A673 (cell line): ENCODE measurements at regions not wholly inside any gene's neighbourhood (a gene's known extent, or its start where the extent isn't known, plus 50 kb on each side); places are given as distances from the start of the nearest gene placed in this dataset.

ENCODE experiments used
- CTCF ChIP-seq: fragments of 300-800, 200-600 bp; sonication (generic); conservative IDR thresholded peaks from 2 replicates; pipeline ENCODE4 v1.5.1; 2017; ENCODE audit warnings: low read depth, mild to moderate bottlenecking, antibody characterized with exemption, low read length, moderate library complexity, mixed read lengths
- EZH2 ChIP-seq: fragments of 200-600 bp; sonication (generic); IDR thresholded peaks from 2 replicates; pipeline ENCODE4 v1.6.1; 2017; ENCODE audit warnings: borderline replicate concordance, low read depth, mild to moderate bottlenecking, mixed read lengths, antibody characterized with exemption, low read length; ENCODE audit not compliant: poor library complexity, severe bottlenecking

DNA sequence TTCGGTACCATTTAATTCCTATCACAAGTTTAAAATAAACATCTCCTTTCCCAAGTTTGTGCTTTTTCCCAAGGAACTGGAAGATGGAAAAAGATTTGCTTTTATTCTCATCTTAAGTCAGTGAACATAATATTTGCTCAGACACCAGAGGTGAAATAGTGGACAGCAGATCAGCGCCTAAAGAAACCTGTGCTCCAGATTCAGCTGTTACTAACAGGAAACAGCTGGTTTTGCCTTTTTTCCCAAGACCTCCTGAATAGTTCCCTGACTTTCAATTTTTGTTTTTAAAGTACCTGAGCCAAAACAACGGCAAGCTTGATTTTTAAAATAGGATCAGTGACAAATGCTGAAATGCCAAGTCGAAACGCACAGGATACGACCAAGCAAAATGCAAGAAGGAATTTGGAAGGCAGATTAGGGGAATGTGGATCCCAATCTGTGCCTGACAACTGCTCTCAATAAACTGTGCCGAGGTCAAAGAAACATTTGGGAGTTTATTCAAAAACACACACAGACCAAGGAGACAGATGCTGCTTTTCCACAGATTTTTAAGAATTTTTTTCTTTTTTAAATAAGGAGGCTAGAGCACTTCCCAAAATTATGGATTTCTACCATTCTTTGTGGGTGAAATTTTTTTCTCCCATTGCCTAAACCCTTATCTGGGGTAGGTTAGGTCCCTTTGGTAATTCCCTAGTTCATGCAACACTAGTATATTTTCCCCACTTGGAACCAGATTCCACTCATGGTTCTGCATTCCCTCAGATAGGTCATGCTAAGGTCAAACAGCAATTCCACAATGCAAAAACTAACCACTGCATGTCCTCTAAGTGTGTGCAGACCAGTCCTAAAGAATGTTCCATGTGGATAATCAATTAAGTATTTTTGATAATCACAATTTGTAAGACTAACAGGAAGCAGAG lies 121.5 kb upstream of the PDE1A start:
- TF ChIP-seq CTCF (no peak), EZH2 (no peak)
